Skeletal muscle cell (primary cell): ENCODE measurements at regions not wholly inside any gene's neighbourhood (a gene's known extent, or its start where the extent isn't known, plus 50 kb on each side); places are given as distances from the start of the nearest gene placed in this dataset.
"Not testable (repeated sequence)": the region's sequence is repeated elsewhere in the genome, so short reads cannot be mapped to it uniquely, and the experiment has no call there.

ENCODE experiments used
- DNase-seq: peaks from one replicate; pipeline ENCODE4 v3.0.0-alpha.2; 2010; ENCODE audit warnings: low read depth
- H3K4me3 ChIP-seq: 2 replicates; pipeline ENCODE4 v1.5.1; 2011; ENCODE audit warnings: low read depth, mild to moderate bottlenecking, control low read depth, low read length, moderate library complexity

GRCh38 chr18:29874519-29875098 is 1167.9 kb downstream of the DSC3 start:
- H3K4me3 ChIP-seq = no peak overlapping the region
- DNase-seq = no peak

GRCh38 chr18:29873211-29873610 is 1169.3 kb downstream of the DSC3 start:
- H3K4me3 ChIP-seq = no peak overlapping the region
- DNase-seq = no peak

GRCh38 chr18:29871246-29871645 is 1171.3 kb downstream of the DSC3 start:
- no peak for DNase-seq
- H3K4me3 ChIP-seq = no peak overlapping the region

- DNase-seq = no peak
- no peak overlapping the region for H3K4me3 ChIP-seq
Observed at GRCh38 chr18:29862824-29863223, 1179.7 kb downstream of the DSC3 start.

GRCh38 chr18:29855637-29856036 is 1186.9 kb downstream of the DSC3 start:
- DNase-seq = no peak
- H3K4me3 ChIP-seq = no peak overlapping the region

GRCh38 chr18:29853126-29853525 is 1189.4 kb downstream of the DSC3 start:
- no peak for DNase-seq
- no peak overlapping the region for H3K4me3 ChIP-seq

- no peak overlapping the region for H3K4me3 ChIP-seq
- no peak for DNase-seq
Observed at GRCh38 chr18:29849144-29849543, 1193.4 kb downstream of the DSC3 start.

- H3K4me3 ChIP-seq = no peak overlapping the region
- DNase-seq = peak; percentile 31
Observed at GRCh38 chr18:29841631-29842030, 1200.9 kb downstream of the DSC3 start.

- no peak overlapping the region for H3K4me3 ChIP-seq
- peak; percentile 86 for DNase-seq
Observed at GRCh38 chr18:29840089-29840488, 1202.5 kb downstream of the DSC3 start.

- DNase-seq, H3K4me3 ChIP-seq: not testable (repeated sequence)
Observed at GRCh38 chr18:29838961-29839360, 1203.6 kb downstream of the DSC3 start.

- no peak for DNase-seq
- H3K4me3 ChIP-seq = no peak overlapping the region
Observed at GRCh38 chr18:29838556-29838955, 1204.0 kb downstream of the DSC3 start.

GRCh38 chr18:29823671-29824070 is 1218.9 kb downstream of the DSC3 start:
- no peak overlapping the region for H3K4me3 ChIP-seq
- DNase-seq = no peak

- DNase-seq = no peak
- H3K4me3 ChIP-seq = no peak overlapping the region
Observed at GRCh38 chr18:29821544-29821943, 1221.0 kb downstream of the DSC3 start.

- no peak overlapping the region for H3K4me3 ChIP-seq
- DNase-seq = no peak
Observed at GRCh38 chr18:29811519-29811918, 1231.0 kb downstream of the DSC3 start.

GRCh38 chr18:29780816-29781215 is 1261.7 kb downstream of the DSC3 start:
- DNase-seq = no peak

GRCh38 chr18:29779096-29779495 is 1263.4 kb downstream of the DSC3 start:
- peak; percentile 11 for DNase-seq

More at GRCh38 chr18:29780816-29781215, 1261.7 kb downstream of the DSC3 start:
- H3K4me3 ChIP-seq = no peak overlapping the region

GRCh38 chr18:29753379-29753778 is 1289.2 kb downstream of the DSC3 start:
- DNase-seq = peak; percentile 44
- no peak overlapping the region for H3K4me3 ChIP-seq

More at GRCh38 chr18:29779096-29779495, 1263.4 kb downstream of the DSC3 start:
- no peak overlapping the region for H3K4me3 ChIP-seq

GRCh38 chr18:29749704-29750103 is 1292.8 kb downstream of the DSC3 start:
- H3K4me3 ChIP-seq = no peak overlapping the region
- DNase-seq = peak; percentile 89

- DNase-seq = no peak
- H3K4me3 ChIP-seq = no peak overlapping the region
Observed at GRCh38 chr18:29741461-29741860, 1301.1 kb downstream of the DSC3 start.

- no peak overlapping the region for H3K4me3 ChIP-seq
- no peak for DNase-seq
Observed at GRCh38 chr18:29737620-29738019, 1304.9 kb downstream of the DSC3 start.

- H3K4me3 ChIP-seq = no peak overlapping the region
- no peak for DNase-seq
Observed at GRCh38 chr18:29737190-29737589, 1305.4 kb downstream of the DSC3 start.

GRCh38 chr18:29730073-29730472 is 1312.5 kb downstream of the DSC3 start:
- DNase-seq = no peak
- no peak overlapping the region for H3K4me3 ChIP-seq
